HG02870 (cell line): ENCODE measurements at regions not wholly inside any gene's neighbourhood (a gene's known extent, or its start where the extent isn't known, plus 50 kb on each side); places are given as distances from the start of the nearest gene placed in this dataset.
"Not testable (repeated sequence)": the region's sequence is repeated elsewhere in the genome, so short reads cannot be mapped to it uniquely, and the experiment has no call there.

Experiments
- ATAC-seq: cut with Tn5 transposase; IDR thresholded peaks from one replicate; pipeline ENCODE4 v1.9.1; 2021; ENCODE audit warnings: mild to moderate bottlenecking, moderate library complexity; ENCODE audit not compliant: unreplicated experiment

- ATAC-seq = no peak
These were observed 590.7 kb downstream of the TBC1D22A start for GRCh38 chr22:47352920-47353700.

GRCh38 chr22:47351836-47352579 lies 589.6 kb downstream of the TBC1D22A start:
- ATAC-seq = no peak

DNA sequence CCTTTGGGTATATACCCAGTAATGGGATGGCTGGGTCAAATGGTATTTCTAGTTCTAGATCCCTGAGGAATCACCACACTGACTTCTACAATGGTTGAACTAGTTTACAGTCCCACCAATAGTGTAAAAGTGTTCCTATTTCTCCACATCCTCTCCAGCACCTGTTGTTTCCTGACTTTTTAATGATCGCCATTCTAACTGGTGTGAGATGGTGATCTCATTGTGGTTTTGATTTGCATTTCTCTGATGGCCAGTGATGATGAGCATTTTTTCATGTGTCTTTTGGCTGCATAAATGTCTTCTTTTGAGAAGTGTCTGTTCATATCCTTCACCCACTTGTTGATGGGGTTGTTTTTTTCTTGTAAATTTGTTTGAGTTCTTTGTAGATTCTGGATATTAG lies 583.8 kb downstream of the TBC1D22A start:
- not testable (repeated sequence) for ATAC-seq

DNA sequence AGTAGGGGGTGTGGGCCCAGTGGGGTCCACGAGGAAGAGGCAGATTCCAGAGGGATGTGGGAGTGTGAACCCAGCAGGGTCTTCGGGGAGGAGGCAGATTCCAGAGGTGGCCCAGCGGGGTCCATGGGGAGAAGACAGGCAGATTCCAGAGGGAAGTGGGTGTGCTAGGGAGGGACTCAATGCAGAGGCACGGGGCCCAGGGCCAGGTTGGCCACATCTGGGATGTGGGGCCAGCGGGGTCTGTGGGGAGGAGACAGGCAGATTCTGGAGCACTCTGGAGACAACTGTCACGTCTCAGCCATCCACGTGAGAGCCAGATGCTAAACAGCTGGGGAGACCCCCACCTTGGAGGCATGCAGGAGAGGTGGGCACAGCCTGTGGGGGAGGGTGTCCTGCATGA lies 582.6 kb downstream of the TBC1D22A start:
- no peak for ATAC-seq

GRCh38 chr22:47344414-47344813 lies 582.0 kb downstream of the TBC1D22A start:
- no peak for ATAC-seq

GRCh38 chr22:47343611-47344010 lies 581.2 kb downstream of the TBC1D22A start:
- ATAC-seq = no peak

DNA sequence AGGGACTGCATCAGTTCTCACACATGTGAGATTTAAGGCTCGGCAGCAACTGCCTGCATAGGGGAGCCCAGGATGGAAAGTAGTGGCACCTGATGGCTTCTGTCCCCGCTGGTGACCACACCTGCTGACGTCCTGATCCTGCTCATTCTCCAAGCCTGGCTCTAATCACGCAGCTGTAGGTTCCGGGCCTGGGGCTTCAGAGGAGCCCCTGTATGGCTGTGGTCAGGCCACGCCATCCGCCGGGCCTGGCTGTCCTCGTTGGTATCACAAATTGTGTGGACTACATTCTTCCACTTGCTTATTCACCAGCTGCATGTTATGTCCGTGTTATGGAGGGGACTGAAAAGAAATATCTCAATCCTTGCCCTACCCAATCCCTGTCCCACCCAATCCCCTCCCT lies 580.0 kb downstream of the TBC1D22A start:
- no peak for ATAC-seq

- no peak for ATAC-seq
These were observed 579.0 kb downstream of the TBC1D22A start for GRCh38 chr22:47341464-47341863.

DNA sequence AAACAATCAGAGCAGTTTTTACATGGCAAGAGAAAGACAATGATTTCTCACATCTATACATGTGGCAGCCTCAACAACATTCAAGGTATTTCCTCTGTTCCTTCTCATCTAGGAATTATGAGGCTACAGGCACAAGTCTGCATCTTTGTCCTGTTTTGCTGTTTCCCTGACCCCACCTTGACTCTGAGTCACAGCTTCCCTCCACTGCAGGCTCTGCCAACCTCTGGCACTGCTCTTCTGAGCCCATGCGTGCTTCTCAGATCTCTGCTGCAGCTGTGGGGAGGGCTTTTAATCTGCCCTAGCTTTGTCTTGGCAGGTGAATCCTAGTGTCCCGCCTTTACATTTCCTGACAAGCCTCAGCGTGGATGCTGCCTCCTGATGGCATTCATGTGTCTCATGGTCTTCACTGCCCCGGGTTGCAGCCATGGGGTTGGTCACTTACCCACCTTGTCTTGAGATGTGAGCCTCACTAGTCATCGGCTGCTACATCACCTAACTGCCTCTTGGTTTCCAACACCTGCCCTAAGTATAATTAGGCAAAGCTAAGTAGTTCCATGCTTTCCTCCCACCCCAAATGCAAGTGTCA lies 578.5 kb downstream of the TBC1D22A start:
- ATAC-seq = no peak

DNA sequence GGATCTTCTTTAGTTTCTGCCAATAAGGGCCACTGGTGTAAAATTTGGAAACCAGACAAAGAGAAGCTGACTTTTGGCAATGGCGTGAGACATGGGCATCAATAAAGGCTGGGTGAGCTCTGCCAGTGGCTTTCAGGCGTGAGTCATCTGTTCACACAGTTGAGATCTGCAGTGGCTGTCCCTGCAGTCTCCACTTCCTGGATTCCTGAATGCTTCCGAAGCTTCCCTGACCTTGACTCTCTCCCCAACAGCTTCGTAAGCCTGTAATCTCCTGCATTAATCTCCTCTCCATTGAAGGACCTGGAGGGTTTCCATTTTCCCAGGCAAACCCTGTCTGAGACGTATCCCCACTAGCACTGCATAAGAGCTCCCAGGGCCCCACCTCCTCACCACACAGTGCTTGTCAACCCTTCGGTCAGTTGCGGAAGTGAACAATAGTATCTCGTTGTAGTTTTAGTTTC lies 574.7 kb downstream of the TBC1D22A start:
- ATAC-seq = no peak

DNA sequence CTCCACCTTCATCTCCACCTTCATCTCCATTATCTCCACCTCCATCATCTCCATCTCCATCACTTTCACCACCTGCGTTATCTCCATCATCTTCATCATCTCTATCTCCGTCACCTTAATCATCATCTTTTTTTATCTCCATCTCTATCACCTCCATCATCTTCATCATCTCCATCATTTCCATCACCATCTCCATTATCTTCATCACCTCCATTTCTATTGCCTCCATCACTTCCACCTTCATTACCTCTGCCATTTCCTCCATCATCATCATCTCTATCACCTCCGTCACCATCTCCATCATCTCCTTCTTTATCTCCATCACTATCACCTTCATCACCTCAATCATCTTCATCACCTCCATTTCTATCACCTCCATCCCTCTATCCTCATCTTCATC lies 573.5 kb downstream of the TBC1D22A start:
- no peak for ATAC-seq

- ATAC-seq = no peak
These were observed 573.0 kb downstream of the TBC1D22A start for GRCh38 chr22:47335460-47335859.

- no peak for ATAC-seq
These were observed 572.2 kb downstream of the TBC1D22A start for GRCh38 chr22:47334601-47335000.

GRCh38 chr22:47333625-47334024 lies 571.2 kb downstream of the TBC1D22A start:
- no peak for ATAC-seq

DNA sequence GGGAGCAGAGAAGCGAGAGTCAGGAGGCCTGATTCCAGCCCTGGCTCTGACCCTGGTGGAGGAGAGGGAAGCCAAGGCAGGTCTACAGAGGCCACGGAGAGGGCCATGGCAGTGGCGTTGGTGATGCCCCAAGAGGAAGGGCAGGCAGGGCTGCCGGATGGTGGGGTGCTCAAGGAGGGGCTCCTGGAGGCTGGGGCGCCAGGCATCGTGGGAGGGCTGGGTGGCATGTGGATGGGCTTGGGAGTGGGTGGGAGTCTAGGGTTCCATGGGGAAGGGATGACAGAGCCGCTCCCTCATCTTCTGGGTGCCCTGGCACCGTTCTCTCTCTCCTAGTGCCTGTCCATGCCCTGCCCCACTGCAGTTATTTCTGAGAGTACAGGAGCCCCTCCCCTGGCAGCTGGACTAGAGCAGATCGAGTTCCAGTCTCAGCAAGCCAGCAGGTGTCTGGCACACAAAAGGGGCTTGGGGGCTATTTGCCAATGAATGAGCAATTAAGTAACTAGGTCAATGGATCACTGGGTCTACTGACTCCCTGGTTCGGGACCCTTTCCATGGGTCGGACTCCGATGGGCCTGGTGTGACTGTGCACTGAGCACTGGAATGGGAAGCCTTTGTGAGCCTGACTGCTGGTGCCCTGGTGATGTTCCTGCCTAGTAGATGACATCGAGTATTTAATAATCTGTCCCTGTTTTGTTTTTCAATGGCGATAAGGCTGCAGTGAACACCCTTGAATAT lies 570.0 kb downstream of the TBC1D22A start:
- ATAC-seq = no peak

- ATAC-seq = no peak
These were observed 569.3 kb downstream of the TBC1D22A start for GRCh38 chr22:47331750-47332149.

- ATAC-seq = no peak
These were observed 567.5 kb downstream of the TBC1D22A start for GRCh38 chr22:47329727-47330650.

GRCh38 chr22:47328550-47329243 lies 566.2 kb downstream of the TBC1D22A start:
- ATAC-seq = no peak

- no peak for ATAC-seq
These were observed 564.8 kb downstream of the TBC1D22A start for GRCh38 chr22:47327241-47327640.
